OCI-LY7 (cell line): ENCODE measurements at regions not wholly inside any gene's neighbourhood (a gene's known extent, or its start where the extent isn't known, plus 50 kb on each side); places are given as distances from the start of the nearest gene placed in this dataset.

Source experiments
- BruUV-seq: library from RNA; stranded (reverse); fragments of 400-500 nt; replicated peaks from 2 replicates; lab custom pipeline; 2021; lab: Mats Ljungman, UMichigan
- CTCF ChIA-PET: fragments of 300-600 bp; sonication (Branson Sonifier 250); formaldehyde crosslinking; loops from one replicate; lab custom pipeline; 2022; ENCODE audit warnings: antibody characterized with exemption; ENCODE audit not compliant: unreplicated experiment; lab: Charles Lee
- POLR2A ChIA-PET: fragments of 300-600 bp; sonication (Branson Sonifier 250); formaldehyde crosslinking; loops from one replicate; lab custom pipeline; 2022; ENCODE audit warnings: antibody characterized with exemption; lab: Charles Lee
- DNase-seq: peaks from one replicate; pipeline ENCODE4 v3.0.0-alpha.2; 2015; ENCODE audit warnings: low spot score
- H2AFZ ChIP-seq: fragments of 200-600 bp; sonication (generic), shearing (Covaris generic); 2 replicates; pipeline ENCODE4 v1.6.1; 2014; ENCODE audit warnings: mild to moderate bottlenecking, antibody characterized with exemption, low read length, moderate library complexity
- H3K27ac ChIP-seq: fragments of 200-600 bp; sonication (generic); 2 replicates; pipeline ENCODE4 v1.5.1; 2014; ENCODE audit warnings: mixed run types, low read depth, mild to moderate bottlenecking, moderate library complexity, low read length, inconsistent platforms; ENCODE audit not compliant: poor library complexity, severe bottlenecking
- H3K36me3 ChIP-seq: fragments of 200-600 bp; sonication (generic); 2 replicates; pipeline ENCODE4 v1.6.1; 2014; ENCODE audit warnings: mild to moderate bottlenecking, antibody characterized with exemption, low read length, moderate library complexity, mixed read lengths; ENCODE audit not compliant: insufficient read depth
- H3K4me1 ChIP-seq: fragments of 200-600 bp; sonication (generic); 2 replicates; pipeline ENCODE4 v1.5.1; 2014; ENCODE audit warnings: mild to moderate bottlenecking, low read length; ENCODE audit not compliant: insufficient read depth, poor library complexity, severe bottlenecking
- H3K4me2 ChIP-seq: fragments of 200-600 bp; sonication (generic); 2 replicates; pipeline ENCODE4 v1.6.1; 2014; ENCODE audit warnings: mild to moderate bottlenecking, low read length
- H3K4me3 ChIP-seq: fragments of 200-600 bp; sonication (generic); 2 replicates; pipeline ENCODE4 v1.5.1; 2014; ENCODE audit warnings: mild to moderate bottlenecking, low read depth, low read length; ENCODE audit not compliant: poor library complexity, severe bottlenecking
- H3K79me2 ChIP-seq: fragments of 200-600 bp; sonication (generic); 2 replicates; pipeline ENCODE4 v1.6.1; 2016; ENCODE audit warnings: low read depth, mild to moderate bottlenecking, low read length, moderate library complexity, mixed read lengths; ENCODE audit not compliant: insufficient read depth
- H3K9me2 ChIP-seq: fragments of 200-600 bp; sonication (generic); 2 replicates; pipeline ENCODE4 v1.6.1; 2016; ENCODE audit warnings: mild to moderate bottlenecking, low read length, mixed read lengths; ENCODE audit not compliant: insufficient read depth
- H3K9me3 ChIP-seq: fragments of 200-600 bp; sonication (generic); 2 replicates; pipeline ENCODE4 v1.6.1; 2014; ENCODE audit warnings: mild to moderate bottlenecking, mixed run types, low read length, mixed read lengths
- H4K20me1 ChIP-seq: fragments of 200-600 bp; sonication (generic); 2 replicates; pipeline ENCODE4 v1.6.1; 2014; ENCODE audit warnings: mild to moderate bottlenecking, antibody characterized with exemption, low read length, moderate library complexity, mixed read lengths; ENCODE audit not compliant: insufficient read depth
- CTCF ChIP-seq: fragments of 200-600 bp; sonication (generic); conservative IDR thresholded peaks from 2 replicates; pipeline ENCODE4 v1.5.1; 2014; ENCODE audit warnings: mild to moderate bottlenecking, antibody characterized with exemption, low read length, moderate library complexity, mixed read lengths
- EZH2phosphoT487 ChIP-seq: fragments of 200-600 bp; sonication (generic); IDR thresholded peaks from 2 replicates; pipeline ENCODE4 v1.6.1; 2018; ENCODE audit warnings: low read depth, borderline replicate concordance, mild to moderate bottlenecking, mixed run types, antibody characterized with exemption, low read length, moderate library complexity, mixed read lengths
- intact Hi-C: fragments of 100-400 bp; cut with micrococcal nuclease; formaldehyde crosslinking; loops from one replicate; pipeline ENCODE4 v1.10.0; 2022; ENCODE audit not compliant: unreplicated experiment

- Histone ChIP-seq H3K9me3 (no peaks in the 10 kb centered on the region), H4K20me1 (no peaks in the 10 kb centered on the region), H3K79me2 (no peaks in the 10 kb centered on the region), H3K27ac (no peak overlapping the region), H3K9me2 (no peaks in the 10 kb centered on the region), H3K4me2 (no peak overlapping the region), H3K4me1 (no peaks in the 10 kb centered on the region), H3K4me3 (no peak overlapping the region), H2AFZ (no peak overlapping the region), H3K36me3 (no peaks in the 10 kb centered on the region)
- DNase-seq, result no peak
- TF ChIP-seq EZH2phosphoT487, result no peak
- TF ChIP-seq CTCF, result no peak
- intact Hi-C loops, result no loop called here
- BruUV-seq, result no TSS peak
- ChIA-PET CTCF (no interaction called here), POLR2A (no interaction called here)
These were observed 490.4 kb upstream of the CFAP20DC start for GRCh38 chr3:59540241-59540640.

DNA sequence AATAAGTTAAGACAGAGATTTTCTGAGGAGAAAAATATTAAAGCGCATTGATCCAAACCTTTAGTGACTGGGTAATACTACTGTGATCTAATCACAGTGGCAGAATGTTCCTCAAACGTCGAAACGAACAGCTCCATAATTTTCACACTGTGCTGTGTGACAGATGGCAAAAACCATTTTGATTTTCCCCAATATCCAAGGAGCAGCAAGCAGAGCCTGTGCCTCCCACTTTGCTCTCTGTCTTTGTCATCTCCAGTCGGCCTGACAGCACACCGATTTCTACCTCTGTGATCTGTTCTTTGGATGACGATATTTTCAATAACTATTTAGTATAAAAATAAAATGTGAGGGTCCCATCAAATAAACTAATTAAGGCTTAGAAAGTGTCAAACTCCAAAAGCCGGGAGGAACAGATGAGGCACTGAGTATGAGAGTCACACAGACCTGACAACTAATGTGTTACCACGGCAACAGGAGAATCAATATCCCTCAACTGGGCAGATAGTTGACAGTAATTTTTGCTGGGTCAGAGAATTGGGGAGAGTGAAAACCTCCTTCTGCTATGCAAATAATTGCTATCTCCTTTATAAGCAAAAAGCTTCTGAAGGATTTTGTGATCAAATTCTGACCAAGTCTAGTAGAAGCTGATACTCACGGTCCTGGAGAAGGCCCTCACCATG is 489.1 kb upstream of the CFAP20DC start:
- Histone ChIP-seq H3K36me3 (no peaks in the 10 kb centered on the region), H3K4me3 (no peak overlapping the region), H3K9me3 (no peaks in the 10 kb centered on the region), H3K4me2 (no peak overlapping the region), H2AFZ (no peak overlapping the region), H4K20me1 (no peaks in the 10 kb centered on the region), H3K27ac (no peak overlapping the region), H3K9me2 (no peaks in the 10 kb centered on the region), H3K79me2 (no peaks in the 10 kb centered on the region), H3K4me1 (no peaks in the 10 kb centered on the region)
- DNase-seq, result no peak
- intact Hi-C loops, result no loop called here
- BruUV-seq, result no TSS peak
- TF ChIP-seq EZH2phosphoT487, result no peak
- no peak for TF ChIP-seq CTCF
- POLR2A ChIA-PET, result no interaction called here
- CTCF ChIA-PET, result no interaction called here

GRCh38 chr3:59535791-59536221 is 486.0 kb upstream of the CFAP20DC start:
- Histone ChIP-seq H3K27ac (no peak overlapping the region), H4K20me1 (no peaks in the 10 kb centered on the region), H3K4me1 (no peaks in the 10 kb centered on the region), H2AFZ (no peak overlapping the region), H3K9me3 (no peaks in the 10 kb centered on the region), H3K9me2 (no peaks in the 10 kb centered on the region), H3K79me2 (no peaks in the 10 kb centered on the region), H3K36me3 (no peaks in the 10 kb centered on the region), H3K4me3 (no peak overlapping the region), H3K4me2 (no peak overlapping the region)
- no TSS peak for BruUV-seq
- no peak for TF ChIP-seq EZH2phosphoT487
- DNase-seq, result no peak
- intact Hi-C loops, result no loop called here
- CTCF ChIA-PET, result no interaction called here
- POLR2A ChIA-PET, result interaction anchor here (0.6 to 1.0 kb wide), 3 partner anchors 18 to 1596 kb away, joined by 3 read pairs; no protein-coding TSS in a partner anchor
